ENCODE measurements at regions not wholly inside any gene's neighbourhood (a gene's known extent, or its start where the extent isn't known, plus 50 kb on each side); places are given as distances from the start of the nearest gene placed in this dataset.

- ChIA-PET POLR2A (no interaction called here), CTCF (no interaction called here)
- DNase-seq (no peak), ATAC-seq (no peak)
- H3K27ac ChIP-seq (ENCODE audit: low read depth, low read length): no peak overlapping the region
- peaks cover 0 to 2% (median 0%) of the 10 kb centered on the region in 11 donors for H3K9me3 Mint-ChIP-seq
- H3K27me3 ChIP-seq (ENCODE audit: control insufficient read depth in 2 of 2, insufficient read depth in 2 of 2, low read length in 2 of 2): no peaks in the 10 kb centered on the region
- no peaks in the 10 kb centered on the region for H3K36me3 Mint-ChIP-seq
- H3K4me1 ChIP-seq (ENCODE audit: control insufficient read depth in 2 of 2, insufficient read depth in 2 of 2, low read length in 2 of 2): no peaks in the 10 kb centered on the region
- H3K9me3 ChIP-seq (ENCODE audit: control insufficient read depth in 2 of 3, low read length in 3 of 3): no peaks in the 10 kb centered on the region
- H3K4me3 Mint-ChIP-seq: no peak overlapping the region
- H3K36me3 ChIP-seq (ENCODE audit: control insufficient read depth in 2 of 3, insufficient read depth in 3 of 3, low read length in 3 of 3): no peaks in the 10 kb centered on the region
- H3K27ac Mint-ChIP-seq: no peak overlapping the region
- no peaks in the 10 kb centered on the region for H3K27me3 Mint-ChIP-seq
- no peaks in the 10 kb centered on the region for H3K4me1 Mint-ChIP-seq
- no peak overlapping the region for H3K4me3 ChIP-seq (ENCODE audit: low read length)
- intact Hi-C loops (cut with micrococcal nuclease): no loop called here
These were observed 939.5 kb upstream of the FANCL start for GRCh38 chr2:59180621-59181020.

- Histone ChIP-seq H3K4me1 (ENCODE audit: control insufficient read depth in 2 of 2, insufficient read depth in 2 of 2, low read length in 2 of 2) (no peaks in the 10 kb centered on the region), H3K27ac (ENCODE audit: low read depth, low read length) (no peak overlapping the region), H3K27me3 (ENCODE audit: control insufficient read depth in 2 of 2, insufficient read depth in 2 of 2, low read length in 2 of 2) (no peaks in the 10 kb centered on the region), H3K9me3 (ENCODE audit: control insufficient read depth in 2 of 3, low read length in 3 of 3) (no peaks in the 10 kb centered on the region), H3K36me3 (ENCODE audit: control insufficient read depth in 2 of 3, insufficient read depth in 3 of 3, low read length in 3 of 3) (no peaks in the 10 kb centered on the region), H3K4me3 (ENCODE audit: low read length) (no peak overlapping the region)
- Mint-ChIP-seq H3K27ac (no peak overlapping the region), H3K9me3 (peaks cover 0 to 4% (median 0%) of the 10 kb centered on the region in 11 donors), H3K4me3 (no peak overlapping the region), H3K27me3 (no peaks in the 10 kb centered on the region), H3K4me1 (no peaks in the 10 kb centered on the region), H3K36me3 (no peaks in the 10 kb centered on the region)
- CTCF ChIA-PET: no interaction called here
- POLR2A ChIA-PET: no interaction called here
- no peak for DNase-seq
- no peak for ATAC-seq
- intact Hi-C loops (cut with micrococcal nuclease): no loop called here
These were observed 939.0 kb upstream of the FANCL start for GRCh38 chr2:59180111-59180510.

GRCh38 chr2:59177748-59178147 lies 936.6 kb upstream of the FANCL start:
- Mint-ChIP-seq H3K36me3 (no peaks in the 10 kb centered on the region), H3K9me3 (peaks cover 0 to 4% (median 0%) of the 10 kb centered on the region in 11 donors), H3K27me3 (peaks cover 0 to 5% (median 0%) of the 10 kb centered on the region in 5 donors), H3K4me1 (no peaks in the 10 kb centered on the region), H3K27ac (no peak overlapping the region), H3K4me3 (no peak overlapping the region)
- H3K27ac ChIP-seq (ENCODE audit: low read depth, low read length): no peak overlapping the region
- no peaks in the 10 kb centered on the region for H3K9me3 ChIP-seq (ENCODE audit: control insufficient read depth in 2 of 3, low read length in 3 of 3)
- no peaks in the 10 kb centered on the region for H3K4me1 ChIP-seq (ENCODE audit: control insufficient read depth in 2 of 2, insufficient read depth in 2 of 2, low read length in 2 of 2)
- ChIA-PET CTCF (no interaction called here), POLR2A (no interaction called here)
- no peaks in the 10 kb centered on the region for H3K27me3 ChIP-seq (ENCODE audit: control insufficient read depth in 2 of 2, insufficient read depth in 2 of 2, low read length in 2 of 2)
- no peaks in the 10 kb centered on the region for H3K36me3 ChIP-seq (ENCODE audit: control insufficient read depth in 2 of 3, insufficient read depth in 3 of 3, low read length in 3 of 3)
- intact Hi-C loops (cut with micrococcal nuclease): no loop called here
- H3K4me3 ChIP-seq (ENCODE audit: low read length): no peak overlapping the region
- DNase-seq (no peak), ATAC-seq (no peak)

- no peaks in the 10 kb centered on the region for H3K36me3 ChIP-seq (ENCODE audit: control insufficient read depth in 2 of 3, insufficient read depth in 3 of 3, low read length in 3 of 3)
- POLR2A ChIA-PET: no interaction called here
- no peak for DNase-seq
- no peak overlapping the region for H3K27ac ChIP-seq (ENCODE audit: low read depth, low read length)
- intact Hi-C loops (cut with micrococcal nuclease): no loop called here
- ATAC-seq: no peak
- Mint-ChIP-seq H3K9me3 (peaks cover 0 to 4% (median 0%) of the 10 kb centered on the region in 11 donors), H3K4me3 (no peak overlapping the region), H3K36me3 (no peaks in the 10 kb centered on the region), H3K27ac (no peak overlapping the region), H3K4me1 (no peaks in the 10 kb centered on the region), H3K27me3 (peaks cover 0 to 5% (median 0%) of the 10 kb centered on the region in 5 donors)
- H3K27me3 ChIP-seq (ENCODE audit: control insufficient read depth in 2 of 2, insufficient read depth in 2 of 2, low read length in 2 of 2): no peaks in the 10 kb centered on the region
- no peak overlapping the region for H3K4me3 ChIP-seq (ENCODE audit: low read length)
- CTCF ChIA-PET: no interaction called here
- no peaks in the 10 kb centered on the region for H3K4me1 ChIP-seq (ENCODE audit: control insufficient read depth in 2 of 2, insufficient read depth in 2 of 2, low read length in 2 of 2)
- no peaks in the 10 kb centered on the region for H3K9me3 ChIP-seq (ENCODE audit: control insufficient read depth in 2 of 3, low read length in 3 of 3)
These were observed 935.6 kb upstream of the FANCL start for GRCh38 chr2:59176737-59177136.

GRCh38 chr2:59174536-59175243 lies 933.6 kb upstream of the FANCL start:
- intact Hi-C loops (cut with micrococcal nuclease): no loop called here
- Mint-ChIP-seq H3K36me3 (no peaks in the 10 kb centered on the region), H3K9me3 (peaks cover 0 to 4% (median 0%) of the 10 kb centered on the region in 11 donors), H3K4me3 (no peak overlapping the region), H3K27ac (no peak overlapping the region), H3K4me1 (no peaks in the 10 kb centered on the region), H3K27me3 (peaks cover 0 to 5% (median 0%) of the 10 kb centered on the region in 5 donors)
- Histone ChIP-seq H3K9me3 (ENCODE audit: control insufficient read depth in 2 of 3, low read length in 3 of 3) (no peaks in the 10 kb centered on the region), H3K27ac (ENCODE audit: low read depth, low read length) (no peak overlapping the region), H3K36me3 (ENCODE audit: control insufficient read depth in 2 of 3, insufficient read depth in 3 of 3, low read length in 3 of 3) (no peaks in the 10 kb centered on the region), H3K4me3 (ENCODE audit: low read length) (no peak overlapping the region), H3K27me3 (ENCODE audit: control insufficient read depth in 2 of 2, insufficient read depth in 2 of 2, low read length in 2 of 2) (no peaks in the 10 kb centered on the region), H3K4me1 (ENCODE audit: control insufficient read depth in 2 of 2, insufficient read depth in 2 of 2, low read length in 2 of 2) (no peaks in the 10 kb centered on the region)
- ATAC-seq: no peak
- no peak for DNase-seq
- ChIA-PET POLR2A (no interaction called here), CTCF (interaction anchor here (0.8 kb wide), 1 partner anchor 41 kb away, joined by 4 read pairs; no protein-coding TSS in a partner anchor)

- Histone ChIP-seq H3K9me3 (ENCODE audit: control insufficient read depth in 2 of 3, low read length in 3 of 3) (no peaks in the 10 kb centered on the region), H3K4me3 (ENCODE audit: low read length) (no peak overlapping the region), H3K4me1 (ENCODE audit: control insufficient read depth in 2 of 2, insufficient read depth in 2 of 2, low read length in 2 of 2) (no peaks in the 10 kb centered on the region), H3K36me3 (ENCODE audit: control insufficient read depth in 2 of 3, insufficient read depth in 3 of 3, low read length in 3 of 3) (no peaks in the 10 kb centered on the region), H3K27ac (ENCODE audit: low read depth, low read length) (no peak overlapping the region), H3K27me3 (ENCODE audit: control insufficient read depth in 2 of 2, insufficient read depth in 2 of 2, low read length in 2 of 2) (no peaks in the 10 kb centered on the region)
- Mint-ChIP-seq H3K36me3 (no peaks in the 10 kb centered on the region), H3K9me3 (peaks cover 0 to 4% (median 0%) of the 10 kb centered on the region in 11 donors), H3K27me3 (peaks cover 0 to 5% (median 0%) of the 10 kb centered on the region in 5 donors), H3K4me3 (no peak overlapping the region), H3K27ac (no peak overlapping the region), H3K4me1 (no peaks in the 10 kb centered on the region)
- CTCF ChIA-PET: no interaction called here
- ATAC-seq: no peak
- POLR2A ChIA-PET: no interaction called here
- intact Hi-C loops (cut with micrococcal nuclease): no loop called here
- DNase-seq: no peak
These were observed 932.2 kb upstream of the FANCL start for GRCh38 chr2:59173325-59173724.

GRCh38 chr2:59171019-59171418 lies 929.9 kb upstream of the FANCL start:
- DNase-seq: no peak
- Mint-ChIP-seq H3K27me3 (peaks cover 0 to 5% (median 0%) of the 10 kb centered on the region in 5 donors), H3K9me3 (peaks cover 0 to 2% (median 0%) of the 10 kb centered on the region in 11 donors), H3K4me3 (no peak overlapping the region), H3K36me3 (no peaks in the 10 kb centered on the region), H3K27ac (no peak overlapping the region), H3K4me1 (no peaks in the 10 kb centered on the region)
- Histone ChIP-seq H3K27ac (ENCODE audit: low read depth, low read length) (no peak overlapping the region), H3K4me3 (ENCODE audit: low read length) (no peak overlapping the region), H3K36me3 (ENCODE audit: control insufficient read depth in 2 of 3, insufficient read depth in 3 of 3, low read length in 3 of 3) (no peaks in the 10 kb centered on the region), H3K9me3 (ENCODE audit: control insufficient read depth in 2 of 3, low read length in 3 of 3) (no peaks in the 10 kb centered on the region), H3K27me3 (ENCODE audit: control insufficient read depth in 2 of 2, insufficient read depth in 2 of 2, low read length in 2 of 2) (no peaks in the 10 kb centered on the region), H3K4me1 (ENCODE audit: control insufficient read depth in 2 of 2, insufficient read depth in 2 of 2, low read length in 2 of 2) (no peaks in the 10 kb centered on the region)
- POLR2A ChIA-PET: no interaction called here
- CTCF ChIA-PET: no interaction called here
- no peak for ATAC-seq
- intact Hi-C loops (cut with micrococcal nuclease): no loop called here

All from naive thymus-derived CD4-positive, alpha-beta T cell (primary cell).